HG03442 (cell line): ENCODE measurements at regions not wholly inside any gene's neighbourhood (a gene's known extent, or its start where the extent isn't known, plus 50 kb on each side); places are given as distances from the start of the nearest gene placed in this dataset.
A peak's percentile ranks its signal among the peaks of the same experiment; 100 is the strongest.
"Not testable (repeated sequence)": the region's sequence is repeated elsewhere in the genome, so short reads cannot be mapped to it uniquely, and the experiment has no call there.

Experiments used
- ATAC-seq: cut with Tn5 transposase; IDR thresholded peaks from one replicate; pipeline ENCODE4 v1.9.1; 2021; ENCODE audit warnings: mild to moderate bottlenecking, moderate library complexity; ENCODE audit not compliant: unreplicated experiment

- no peak for ATAC-seq
Measured at GRCh38 chr5:87034557-87034956, 233.1 kb upstream of the RASA1 start.

DNA sequence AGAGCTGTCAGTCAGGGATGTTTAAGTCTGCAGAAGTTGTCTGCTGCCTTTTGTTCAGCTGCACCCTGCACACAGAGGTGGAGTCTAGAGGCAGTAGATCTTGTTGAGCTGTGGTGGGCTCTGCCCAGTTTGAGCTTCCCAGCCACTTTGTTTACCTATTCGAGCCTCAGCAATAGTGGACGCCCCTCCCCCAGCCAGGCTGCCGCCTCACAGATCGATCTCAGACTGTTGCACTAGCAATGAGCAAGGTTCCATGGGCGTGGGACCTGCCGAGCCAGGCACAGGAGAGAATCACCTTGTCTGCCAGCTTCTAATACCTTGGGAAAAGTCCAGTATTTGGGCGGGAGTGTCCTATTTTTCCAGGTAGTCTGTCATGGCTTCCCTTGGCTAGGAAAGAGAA is 225.1 kb upstream of the RASA1 start:
- ATAC-seq: no peak

- ATAC-seq: no peak
Measured at GRCh38 chr5:87048156-87048555, 219.5 kb upstream of the RASA1 start.

DNA sequence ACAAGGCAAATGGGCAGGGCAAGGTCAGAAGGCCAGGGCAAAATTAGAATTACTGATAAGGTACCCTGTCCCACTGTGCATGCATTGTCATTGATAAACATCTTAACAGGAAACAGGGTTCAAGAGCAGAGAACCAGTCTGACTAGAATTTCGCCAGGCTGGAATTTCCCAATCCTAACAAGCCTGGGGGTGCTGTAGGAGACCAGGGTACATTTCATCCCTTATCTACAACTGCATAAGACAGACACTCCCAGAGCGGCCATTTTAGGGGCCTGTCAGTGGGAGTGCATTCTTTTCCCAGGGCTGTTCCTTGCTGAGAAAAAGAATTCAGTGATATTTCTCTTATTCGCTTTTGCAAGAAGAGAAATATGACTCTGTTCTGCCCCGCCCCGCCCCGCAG is 218.7 kb upstream of the RASA1 start:
- not testable (repeated sequence) for ATAC-seq

DNA sequence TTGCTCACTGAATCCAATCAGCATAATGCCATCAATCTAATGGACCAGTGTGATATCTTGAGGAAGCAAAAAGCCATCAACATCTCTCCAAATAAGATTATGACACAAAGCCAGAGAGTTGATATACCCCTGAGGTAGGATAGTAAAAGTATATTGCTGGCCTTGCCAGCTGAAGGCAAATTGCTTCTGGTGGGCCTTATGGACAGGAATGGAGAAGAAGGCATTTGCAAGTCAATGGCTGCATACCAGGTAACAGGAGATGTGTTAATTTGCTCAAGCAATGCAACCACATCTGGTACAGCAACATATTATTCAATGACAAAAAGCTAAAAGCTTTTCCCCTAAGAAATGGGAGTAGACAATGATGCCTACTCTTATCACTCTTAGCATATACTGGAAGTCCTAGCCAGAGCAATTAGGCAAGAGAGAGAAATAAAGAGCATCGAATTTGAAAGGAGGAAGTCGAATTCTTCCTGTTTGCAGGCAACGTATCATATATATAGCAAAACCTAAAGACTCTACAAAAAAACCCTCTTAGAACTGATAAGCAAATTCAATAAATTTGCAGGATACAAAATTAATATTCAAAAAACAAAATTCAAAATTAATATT is 216.1 kb upstream of the RASA1 start:
- no peak for ATAC-seq

DNA sequence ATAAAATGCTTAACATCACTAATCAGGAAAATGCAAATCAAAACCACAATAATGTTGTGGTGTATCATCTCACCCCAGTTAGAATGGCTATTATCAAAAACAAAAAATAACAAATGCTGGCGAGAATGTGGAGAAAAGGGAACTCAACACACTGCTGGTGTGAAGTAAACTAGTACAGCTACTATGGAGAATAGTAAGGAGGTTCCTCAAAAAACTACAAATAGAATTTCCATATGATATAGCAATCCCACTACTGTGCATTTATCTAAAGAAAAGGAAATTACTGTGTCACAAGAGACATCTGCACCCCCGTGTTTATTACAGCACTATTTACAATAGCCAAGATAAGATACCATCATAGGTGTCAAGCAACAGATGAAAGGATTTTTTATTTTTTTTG is 214.5 kb upstream of the RASA1 start:
- ATAC-seq: no peak

GRCh38 chr5:87054821-87055220 is 212.9 kb upstream of the RASA1 start:
- no peak for ATAC-seq

DNA sequence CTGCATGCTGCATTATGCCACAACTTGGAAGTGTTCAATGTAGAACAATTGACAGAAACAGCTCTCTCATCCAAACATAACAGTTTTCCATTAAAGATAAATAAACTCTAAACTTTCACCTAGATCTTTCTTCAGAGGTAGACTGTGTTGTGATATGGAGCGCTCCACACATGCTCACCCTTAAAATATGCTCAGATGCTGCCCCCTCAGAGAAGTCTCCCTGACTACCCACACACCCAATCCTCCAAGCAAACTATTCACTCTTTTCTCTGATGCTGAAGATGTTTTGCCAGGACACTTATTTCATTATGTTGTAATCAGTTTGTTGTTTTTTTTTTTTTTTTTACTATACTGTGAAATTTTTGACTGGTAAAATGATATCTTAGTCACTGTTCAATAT is 206.6 kb upstream of the RASA1 start:
- no peak for ATAC-seq

GRCh38 chr5:87069311-87069710 is 198.4 kb upstream of the RASA1 start:
- ATAC-seq: no peak

GRCh38 chr5:87069974-87070608 is 197.6 kb upstream of the RASA1 start:
- peak; percentile 78 for ATAC-seq

DNA sequence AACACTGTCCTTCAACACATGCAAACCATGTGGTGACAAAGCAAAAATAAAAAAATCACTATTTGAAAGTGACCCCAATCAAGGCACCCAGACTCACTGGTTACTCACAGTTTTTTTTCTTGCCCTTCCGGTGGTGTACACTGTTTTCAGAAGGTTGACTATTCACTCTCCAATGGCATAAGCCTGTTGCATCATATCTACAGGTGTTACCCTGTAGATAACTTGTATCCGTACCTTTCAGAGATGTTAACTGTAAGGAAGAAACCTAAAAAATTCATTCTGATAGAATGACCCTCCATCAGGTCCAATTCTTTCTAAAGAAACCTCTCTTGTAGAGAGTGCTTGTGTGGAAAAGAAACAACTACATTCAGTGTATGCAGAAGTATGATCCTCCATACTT is 193.6 kb upstream of the RASA1 start:
- no peak for ATAC-seq

DNA sequence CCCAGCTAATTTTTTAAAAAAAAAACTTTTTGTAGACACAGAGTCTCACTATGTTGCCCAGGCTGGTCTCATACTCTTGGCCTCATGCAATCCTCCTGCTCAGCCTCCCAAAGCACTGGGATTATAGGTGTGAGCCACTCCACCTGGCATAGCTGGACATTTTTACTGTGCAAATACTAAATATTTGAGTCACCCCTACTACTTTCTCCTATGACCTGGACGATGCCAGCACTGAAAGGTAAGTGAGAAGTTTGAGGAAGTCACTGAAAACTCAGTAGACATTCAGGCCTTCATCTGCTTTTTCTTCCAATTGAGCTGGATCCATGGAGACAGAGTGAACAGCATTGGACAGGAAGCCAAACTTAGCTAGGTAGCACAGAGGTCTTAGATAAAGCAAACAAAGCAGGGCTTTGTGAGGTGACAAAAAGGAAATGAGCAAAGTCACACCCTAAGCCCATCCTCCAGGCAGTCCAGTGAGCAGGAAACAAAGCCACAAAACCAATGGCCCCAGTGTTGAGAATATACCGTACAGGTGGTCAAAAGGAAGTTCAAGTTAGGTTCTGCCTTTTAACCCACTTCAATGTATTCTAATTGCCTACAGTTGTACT is 192.6 kb upstream of the RASA1 start:
- ATAC-seq: peak; percentile 91

DNA sequence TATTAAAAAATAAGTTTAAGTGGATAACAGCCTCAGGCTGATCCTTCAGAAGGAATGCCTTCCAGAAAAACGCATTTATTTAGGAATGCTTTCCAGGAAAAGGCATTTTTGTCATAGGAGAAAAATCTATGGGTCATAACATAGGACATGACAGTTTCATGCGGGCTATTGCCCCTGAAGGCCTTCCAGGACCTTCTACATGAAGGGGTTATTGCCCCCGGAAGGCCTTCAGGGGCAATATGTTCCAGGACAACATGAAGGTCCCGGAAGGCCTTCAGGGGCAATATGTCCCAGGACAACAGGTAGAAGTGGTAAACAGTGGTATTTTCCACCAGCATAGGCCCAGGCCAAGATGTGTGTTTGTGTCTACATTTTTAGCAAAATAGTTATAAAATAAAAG is 191.3 kb upstream of the RASA1 start:
- ATAC-seq: no peak

DNA sequence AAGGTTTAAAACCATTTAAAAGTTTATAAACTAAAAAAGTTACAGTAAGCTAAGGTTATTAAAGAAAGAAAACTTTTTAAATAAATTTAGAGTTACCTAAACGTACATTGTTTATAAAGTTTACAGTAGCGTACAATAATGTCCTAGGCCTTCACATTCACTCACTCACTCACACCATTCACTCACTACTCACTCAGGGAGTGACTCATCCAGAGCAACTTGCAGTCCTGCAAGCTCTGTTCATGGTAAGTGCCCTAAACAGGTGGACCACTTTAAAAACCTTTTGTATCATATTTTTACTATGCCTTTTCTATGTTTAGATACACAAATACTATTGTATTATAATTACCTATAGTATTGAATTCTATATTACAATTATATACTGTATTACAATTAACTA is 190.8 kb upstream of the RASA1 start:
- ATAC-seq: no peak

DNA sequence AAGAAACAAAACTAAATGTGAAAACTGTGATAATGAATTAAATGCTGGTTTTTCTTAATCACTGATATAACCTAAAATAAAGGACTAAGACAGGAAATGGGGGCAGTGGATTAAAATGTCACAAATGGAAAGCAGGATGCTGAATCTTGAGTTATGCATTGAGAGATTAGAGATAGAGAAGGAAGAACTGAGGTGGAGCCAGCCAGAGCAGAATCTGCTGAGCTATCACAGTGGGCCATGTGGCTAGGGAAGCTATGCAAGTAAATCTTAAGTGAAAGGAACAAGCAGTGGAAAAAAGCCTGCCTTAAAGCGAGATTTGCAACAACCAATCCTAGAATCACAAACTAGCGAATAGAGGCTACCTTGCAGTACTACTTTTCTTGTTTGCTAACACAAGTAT is 188.5 kb upstream of the RASA1 start:
- no peak for ATAC-seq

- ATAC-seq: peak; percentile 5
Measured at GRCh38 chr5:87081016-87081415, 186.7 kb upstream of the RASA1 start.

GRCh38 chr5:87081511-87082372 is 185.9 kb upstream of the RASA1 start:
- peak; percentile 89 for ATAC-seq

- ATAC-seq: no peak
Measured at GRCh38 chr5:87094347-87094746, 173.3 kb upstream of the RASA1 start.

GRCh38 chr5:87094833-87095232 is 172.8 kb upstream of the RASA1 start:
- no peak for ATAC-seq

- no peak for ATAC-seq
Measured at GRCh38 chr5:87095787-87096186, 171.9 kb upstream of the RASA1 start.

- no peak for ATAC-seq
Measured at GRCh38 chr5:87097664-87098063, 170.0 kb upstream of the RASA1 start.
